ENCODE measurements at regions not wholly inside any gene's neighbourhood (a gene's known extent, or its start where the extent isn't known, plus 50 kb on each side); places are given as distances from the start of the nearest gene placed in this dataset.

DNA sequence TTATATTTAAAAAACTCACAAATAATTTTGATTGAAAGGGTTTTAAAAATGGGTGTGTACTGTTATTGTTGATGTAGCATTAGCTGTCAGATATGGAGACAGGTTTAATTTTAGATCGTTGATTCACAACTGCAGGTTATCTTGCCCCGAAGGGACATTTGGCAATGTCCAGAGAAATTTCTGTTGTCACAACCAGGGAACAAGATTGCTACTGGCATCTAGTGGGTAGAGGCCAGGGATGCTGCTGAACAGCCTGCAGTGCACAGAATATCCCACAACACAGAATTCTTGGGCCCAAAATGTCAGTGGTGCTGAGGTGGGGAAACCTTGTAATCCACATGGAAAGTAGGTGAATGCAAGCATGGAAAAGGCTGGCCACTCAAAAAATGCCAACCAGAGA is 114.9 kb downstream of the MAGEB17 start:
- TF ChIP-seq, protein P1, sequence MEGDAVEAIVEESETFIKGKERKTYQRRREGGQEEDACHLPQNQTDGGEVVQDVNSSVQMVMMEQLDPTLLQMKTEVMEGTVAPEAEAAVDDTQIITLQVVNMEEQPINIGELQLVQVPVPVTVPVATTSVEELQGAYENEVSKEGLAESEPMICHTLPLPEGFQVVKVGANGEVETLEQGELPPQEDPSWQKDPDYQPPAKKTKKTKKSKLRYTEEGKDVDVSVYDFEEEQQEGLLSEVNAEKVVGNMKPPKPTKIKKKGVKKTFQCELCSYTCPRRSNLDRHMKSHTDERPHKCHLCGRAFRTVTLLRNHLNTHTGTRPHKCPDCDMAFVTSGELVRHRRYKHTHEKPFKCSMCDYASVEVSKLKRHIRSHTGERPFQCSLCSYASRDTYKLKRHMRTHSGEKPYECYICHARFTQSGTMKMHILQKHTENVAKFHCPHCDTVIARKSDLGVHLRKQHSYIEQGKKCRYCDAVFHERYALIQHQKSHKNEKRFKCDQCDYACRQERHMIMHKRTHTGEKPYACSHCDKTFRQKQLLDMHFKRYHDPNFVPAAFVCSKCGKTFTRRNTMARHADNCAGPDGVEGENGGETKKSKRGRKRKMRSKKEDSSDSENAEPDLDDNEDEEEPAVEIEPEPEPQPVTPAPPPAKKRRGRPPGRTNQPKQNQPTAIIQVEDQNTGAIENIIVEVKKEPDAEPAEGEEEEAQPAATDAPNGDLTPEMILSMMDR (IDR thresholded peaks at IDR 0.05) = no peak
- TF ChIP-seq POLR2A (IDR thresholded peaks at IDR 0.05) = no peak

All from testis (tissue), 2 donors.